ENCODE measurements at regions not wholly inside any gene's neighbourhood (a gene's known extent, or its start where the extent isn't known, plus 50 kb on each side); places are given as distances from the start of the nearest gene placed in this dataset.

DNA sequence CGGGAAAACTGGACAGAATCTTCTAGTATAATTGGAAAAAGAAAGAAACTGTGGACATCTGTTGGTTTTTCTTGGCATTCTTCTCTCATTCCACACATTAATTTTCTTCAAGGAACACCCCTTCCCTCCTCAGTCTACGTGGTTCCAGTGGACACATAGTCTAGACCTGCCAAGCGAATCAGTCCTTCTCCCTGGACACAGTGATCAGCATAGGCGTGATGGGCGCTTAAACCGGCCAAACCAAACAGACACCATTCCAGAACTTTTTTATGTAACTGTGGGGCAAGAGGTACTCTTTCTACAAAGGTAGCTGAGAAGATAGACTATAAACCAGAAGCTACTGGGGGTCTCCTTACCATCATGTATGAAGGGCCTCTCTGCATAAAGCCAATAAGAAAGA is 121.8 kb upstream of the COX10 start:
- no peak for TF ChIP-seq CTCF (IDR thresholded peaks at IDR 0.05; ENCODE audit: insufficient read depth, low read depth, low read length)
- POLR2A ChIA-PET: no interaction called here
- Histone ChIP-seq H3K36me3 (ENCODE audit: control insufficient read depth, insufficient read depth, low read length) (no peaks in the 10 kb centered on the region), H3K4me3 (ENCODE audit: low read depth, low read length) (no peak overlapping the region), H3K27me3 (ENCODE audit: control insufficient read depth, insufficient read depth, low read length) (no peaks in the 10 kb centered on the region)
- DNase-seq (ENCODE audit: low read depth): no peak
- CTCF ChIA-PET: no interaction called here

GRCh38 chr17:13952009-13952750 is 117.1 kb upstream of the COX10 start:
- H3K4me3 ChIP-seq (ENCODE audit: low read depth, low read length): no peak overlapping the region
- no peaks in the 10 kb centered on the region for H3K27me3 ChIP-seq (ENCODE audit: control insufficient read depth, insufficient read depth, low read length)
- DNase-seq (ENCODE audit: low read depth): no peak
- ChIA-PET CTCF (no interaction called here), POLR2A (no interaction called here)
- H3K36me3 ChIP-seq (ENCODE audit: control insufficient read depth, insufficient read depth, low read length): no peaks in the 10 kb centered on the region
- TF ChIP-seq CTCF (IDR thresholded peaks at IDR 0.05; ENCODE audit: insufficient read depth, low read depth, low read length): no peak

DNA sequence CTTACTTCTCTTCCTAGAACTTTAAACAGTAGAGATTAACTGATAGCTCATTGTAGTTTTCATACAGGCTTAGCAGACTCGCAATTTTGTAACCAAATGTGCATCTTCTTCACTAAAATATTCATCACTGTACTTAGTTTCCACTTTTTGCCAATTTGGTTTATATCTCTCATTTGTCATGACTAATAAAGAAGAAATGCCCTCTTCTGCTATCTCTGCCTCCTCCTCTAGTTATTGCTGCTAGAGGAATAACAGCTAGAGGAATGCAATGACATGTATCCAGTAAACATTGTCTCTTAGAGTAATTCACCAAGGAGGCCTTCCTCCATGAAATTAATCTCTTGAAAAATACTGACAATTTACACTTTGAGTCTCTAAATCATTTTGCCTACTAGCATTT is 115.5 kb upstream of the COX10 start:
- Histone ChIP-seq H3K27me3 (ENCODE audit: control insufficient read depth, insufficient read depth, low read length) (no peaks in the 10 kb centered on the region), H3K36me3 (ENCODE audit: control insufficient read depth, insufficient read depth, low read length) (no peaks in the 10 kb centered on the region), H3K4me3 (ENCODE audit: low read depth, low read length) (no peak overlapping the region)
- POLR2A ChIA-PET: no interaction called here
- DNase-seq (ENCODE audit: low read depth): no peak
- CTCF ChIA-PET: no interaction called here
- no peak for TF ChIP-seq CTCF (IDR thresholded peaks at IDR 0.05; ENCODE audit: insufficient read depth, low read depth, low read length)

DNA sequence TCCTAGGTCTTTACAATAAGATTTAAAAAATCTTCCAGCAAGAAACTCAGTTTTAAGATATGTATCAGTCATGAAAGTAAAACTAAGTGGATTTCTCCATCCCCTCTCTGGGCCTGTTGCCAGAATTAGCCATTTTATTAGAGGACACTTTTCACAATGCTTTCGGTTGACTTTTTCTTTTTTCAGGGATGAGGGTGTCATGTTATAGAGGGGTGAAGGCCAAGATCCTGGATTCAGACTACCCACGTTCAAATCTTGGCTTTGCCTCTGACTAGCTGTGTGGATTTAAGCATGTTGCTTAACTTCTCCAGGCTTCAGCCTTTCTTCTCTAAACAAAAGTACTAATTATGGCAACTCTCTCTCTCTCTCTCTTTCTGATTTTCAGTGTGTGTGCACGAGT is 111.7 kb upstream of the COX10 start:
- ChIA-PET POLR2A (no interaction called here), CTCF (interaction anchor here (0.7 to 1.0 kb wide), 3 partner anchors 26 to 343 kb away, joined by 3 to 4 read pairs (median 3); partner anchors contain the start of gene HS3ST3B1)
- no peaks in the 10 kb centered on the region for H3K36me3 ChIP-seq (ENCODE audit: control insufficient read depth, insufficient read depth, low read length)
- TF ChIP-seq CTCF (IDR thresholded peaks at IDR 0.05; ENCODE audit: insufficient read depth, low read depth, low read length): no peak
- no peaks in the 10 kb centered on the region for H3K27me3 ChIP-seq (ENCODE audit: control insufficient read depth, insufficient read depth, low read length)
- H3K4me3 ChIP-seq (ENCODE audit: low read depth, low read length): no peak overlapping the region
- DNase-seq (ENCODE audit: low read depth): peak; percentile 11

DNA sequence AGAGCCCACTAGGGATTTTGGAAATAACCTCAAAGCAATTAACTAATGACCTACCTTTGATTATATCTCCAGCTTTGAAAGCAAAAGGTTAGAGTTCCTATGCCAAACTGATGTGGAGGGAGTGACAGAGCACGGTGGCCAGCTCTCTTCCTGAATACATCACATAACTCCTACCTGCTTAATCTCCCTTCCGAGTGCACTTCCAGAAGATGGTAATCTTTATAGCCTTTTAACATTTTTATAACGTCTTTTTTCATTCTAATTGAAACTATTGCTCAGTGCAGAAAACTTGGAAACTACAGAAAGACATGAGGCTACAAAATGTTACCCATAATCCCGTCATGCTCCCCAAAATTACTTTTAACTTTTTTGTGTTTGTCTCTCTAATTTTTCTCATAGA is 110.5 kb upstream of the COX10 start:
- Histone ChIP-seq H3K36me3 (ENCODE audit: control insufficient read depth, insufficient read depth, low read length) (no peaks in the 10 kb centered on the region), H3K27me3 (ENCODE audit: control insufficient read depth, insufficient read depth, low read length) (no peaks in the 10 kb centered on the region), H3K4me3 (ENCODE audit: low read depth, low read length) (no peak overlapping the region)
- no peak for DNase-seq (ENCODE audit: low read depth)
- ChIA-PET CTCF (no interaction called here), POLR2A (no interaction called here)
- TF ChIP-seq CTCF (IDR thresholded peaks at IDR 0.05; ENCODE audit: insufficient read depth, low read depth, low read length): no peak

Measured in BJ (cell line).